ENCODE measurements at regions not wholly inside any gene's neighbourhood (a gene's known extent, or its start where the extent isn't known, plus 50 kb on each side); places are given as distances from the start of the nearest gene placed in this dataset.
A peak's percentile ranks its signal among the peaks of the same experiment; 100 is the strongest.
"Not testable (repeated sequence)": the region's sequence is repeated elsewhere in the genome, so short reads cannot be mapped to it uniquely, and the experiment has no call there.

DNA sequence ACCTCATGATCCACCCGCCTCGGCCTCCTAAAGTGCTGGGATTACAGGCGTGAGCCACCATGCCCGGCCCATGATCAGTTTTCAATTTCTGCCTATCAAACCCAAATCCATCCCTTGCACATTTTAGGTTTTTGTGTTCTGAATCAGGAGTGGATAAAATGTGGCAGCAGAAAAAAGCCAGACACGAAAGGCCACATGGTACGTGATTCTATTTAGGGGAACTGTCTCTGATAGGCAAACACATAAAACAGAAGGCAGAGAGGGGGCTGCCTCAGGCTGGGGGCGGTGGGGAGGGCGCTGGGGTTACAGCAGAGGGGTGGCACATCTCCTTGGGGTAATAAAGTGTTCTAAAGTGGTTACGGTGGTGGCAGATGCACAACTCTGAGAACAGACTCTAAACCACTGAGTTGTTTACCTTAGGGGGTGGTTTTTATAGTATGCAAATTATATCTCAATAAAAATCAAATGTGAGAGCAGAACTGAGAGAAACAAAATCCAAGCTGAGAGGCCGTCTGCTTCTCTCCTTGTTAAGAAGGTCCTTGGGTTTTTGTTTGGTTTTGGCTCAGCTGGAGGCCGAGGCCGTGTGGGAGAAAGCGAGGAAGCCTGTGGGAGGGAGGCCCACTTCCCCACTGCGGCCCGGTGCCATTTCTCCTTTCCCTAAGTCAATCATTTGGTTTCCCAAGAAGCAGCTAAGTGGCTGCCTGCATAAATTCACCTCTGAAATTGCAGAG lies 78.0 kb downstream of the SOWAHC start:
- DNase-seq: no peak

DNA sequence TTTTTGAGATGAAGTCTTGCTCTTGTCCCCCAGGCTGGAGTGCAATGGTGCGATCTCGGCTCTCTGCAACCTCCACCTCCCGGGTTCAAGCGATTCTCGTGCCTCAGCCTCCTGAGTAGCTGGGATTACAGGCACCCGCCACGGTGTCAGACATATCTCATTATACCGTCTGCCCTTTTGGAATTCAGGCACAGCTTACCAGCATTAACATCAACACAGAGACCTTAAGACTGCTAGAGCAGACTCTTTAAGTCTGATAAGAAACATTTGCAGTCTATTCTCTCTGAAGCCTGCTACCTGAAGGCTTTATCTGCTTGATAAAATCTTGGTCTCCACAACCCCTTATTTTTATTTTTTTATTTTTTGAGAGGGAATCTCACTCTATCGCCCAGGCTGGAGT lies 78.7 kb downstream of the SOWAHC start:
- not testable (repeated sequence) for DNase-seq

DNA sequence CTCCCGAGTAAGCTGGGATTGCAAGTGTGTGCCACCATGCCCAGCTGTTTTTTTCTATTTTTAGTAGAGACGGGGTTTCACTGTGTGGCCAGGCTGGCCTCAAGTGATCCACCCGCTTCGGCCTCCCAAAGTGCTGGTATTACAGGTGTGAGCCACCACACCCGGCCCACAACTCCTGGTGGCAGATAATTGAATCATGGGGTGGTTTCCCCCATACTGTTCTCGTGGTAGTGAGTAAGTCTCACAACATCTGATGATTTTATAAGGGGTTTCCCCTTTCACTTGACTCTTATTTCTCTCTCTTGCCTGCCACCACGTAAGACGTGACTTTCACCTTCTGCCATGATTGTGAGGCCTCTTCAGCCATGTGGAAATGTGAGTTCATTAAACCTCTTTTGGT lies 79.1 kb downstream of the SOWAHC start:
- DNase-seq: not testable (repeated sequence)

DNA sequence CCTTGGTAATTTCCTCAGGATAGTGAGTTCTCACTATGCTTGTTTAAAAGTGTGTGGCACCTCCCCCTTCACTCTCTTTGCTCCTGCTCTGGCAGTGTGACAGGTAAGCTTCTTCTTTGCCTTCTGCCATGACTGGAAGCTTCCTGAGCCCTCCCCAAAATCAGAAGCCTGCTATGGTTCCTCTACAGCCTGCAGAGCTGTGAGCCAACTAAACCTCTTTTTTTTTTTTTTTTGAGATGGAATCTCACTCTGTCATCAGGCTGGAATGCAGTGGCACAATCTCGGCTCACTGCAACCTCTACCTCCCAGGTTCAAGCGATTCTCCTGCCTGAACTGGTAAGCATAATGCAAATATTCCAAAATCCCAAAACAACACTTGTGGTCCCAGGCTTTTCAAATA lies 80.0 kb downstream of the SOWAHC start:
- peak; percentile 45 for DNase-seq

DNA sequence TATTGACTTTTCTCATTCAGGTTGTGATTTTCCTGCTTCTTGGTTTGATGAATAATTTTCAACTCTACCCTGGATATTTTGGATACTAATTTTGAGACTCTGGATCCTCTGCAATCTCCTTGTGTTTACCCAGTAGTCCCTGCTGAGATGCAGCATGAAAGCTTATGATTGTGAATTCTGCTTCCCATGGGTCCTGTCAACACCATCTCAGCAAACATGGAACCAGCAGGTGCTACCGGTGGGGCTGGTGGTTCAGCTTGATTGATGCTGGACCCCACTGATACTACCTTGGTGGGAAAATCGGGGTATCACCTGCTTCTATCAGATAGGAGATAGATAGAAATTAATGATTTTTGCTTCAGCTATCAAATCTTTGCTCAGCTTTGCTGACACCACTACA lies 81.1 kb downstream of the SOWAHC start:
- no peak for DNase-seq

DNA sequence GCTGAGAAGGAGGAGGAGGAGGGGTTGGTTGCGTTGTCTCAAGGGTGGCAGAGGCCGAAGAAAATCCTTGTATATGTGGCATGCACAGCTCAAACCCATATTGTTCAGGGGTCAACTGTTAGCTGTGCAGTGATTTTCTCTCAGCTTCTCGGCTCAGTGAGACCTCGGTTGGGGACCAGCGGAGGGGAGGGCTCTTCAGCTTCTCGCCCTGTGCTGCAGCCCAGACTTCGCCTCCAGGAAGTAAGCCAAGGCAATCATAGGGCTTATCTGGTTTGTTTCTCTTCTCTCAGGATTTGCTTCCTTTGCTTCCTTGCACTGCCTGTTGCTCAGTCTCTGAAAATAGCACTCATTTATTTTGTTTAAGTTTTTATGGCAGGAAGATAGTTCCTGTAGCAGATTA lies 85.5 kb downstream of the SOWAHC start:
- DNase-seq: no peak

DNA sequence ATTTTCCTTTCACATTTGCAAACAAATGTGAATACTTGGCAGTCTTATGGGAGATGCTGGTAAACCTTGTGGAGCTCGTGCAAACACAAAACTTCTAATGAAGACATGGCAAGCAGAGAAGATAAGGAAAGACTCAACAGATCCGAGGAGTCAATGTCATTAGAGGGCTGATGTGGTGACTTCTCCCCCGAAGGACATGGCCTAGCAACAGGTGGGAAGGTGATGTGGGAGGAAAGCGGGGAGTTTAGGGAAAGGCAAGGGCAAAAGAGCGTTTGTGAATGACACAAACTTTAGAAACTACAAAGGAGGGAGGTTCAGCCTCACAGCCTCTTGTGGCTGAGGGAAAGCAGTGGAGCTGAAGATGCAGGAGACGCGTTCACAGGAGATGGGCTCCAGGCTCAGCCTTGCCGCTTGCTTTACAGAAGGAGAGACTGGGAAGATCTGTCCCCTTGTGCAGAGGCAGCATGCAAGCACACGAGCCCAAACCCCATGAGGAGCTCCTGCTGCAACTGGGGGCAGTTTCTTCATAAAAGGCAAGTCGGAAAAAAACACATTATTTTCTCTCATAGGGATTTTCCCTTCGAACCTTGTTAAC lies 86.6 kb downstream of the SOWAHC start:
- no peak for DNase-seq

DNA sequence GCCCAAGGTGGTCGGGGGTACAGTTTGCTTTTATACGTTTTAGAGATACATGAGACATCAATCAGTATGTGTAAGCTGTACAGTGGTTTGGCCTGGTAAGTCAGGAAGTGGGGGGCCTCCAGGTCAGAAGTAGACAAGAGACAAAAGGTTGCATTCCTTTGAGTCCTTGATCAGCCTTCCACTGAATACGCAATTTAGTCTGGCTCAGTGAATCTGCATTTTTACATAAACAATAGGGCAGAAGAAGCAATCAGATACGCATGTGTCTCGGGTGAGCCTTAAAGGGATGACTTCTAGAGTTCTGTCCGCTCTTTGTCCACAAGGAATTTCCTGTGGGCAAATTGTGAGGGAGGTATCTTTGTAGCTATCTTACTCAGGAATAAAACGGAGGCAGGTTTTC lies 87.2 kb downstream of the SOWAHC start:
- no peak for DNase-seq

DNA sequence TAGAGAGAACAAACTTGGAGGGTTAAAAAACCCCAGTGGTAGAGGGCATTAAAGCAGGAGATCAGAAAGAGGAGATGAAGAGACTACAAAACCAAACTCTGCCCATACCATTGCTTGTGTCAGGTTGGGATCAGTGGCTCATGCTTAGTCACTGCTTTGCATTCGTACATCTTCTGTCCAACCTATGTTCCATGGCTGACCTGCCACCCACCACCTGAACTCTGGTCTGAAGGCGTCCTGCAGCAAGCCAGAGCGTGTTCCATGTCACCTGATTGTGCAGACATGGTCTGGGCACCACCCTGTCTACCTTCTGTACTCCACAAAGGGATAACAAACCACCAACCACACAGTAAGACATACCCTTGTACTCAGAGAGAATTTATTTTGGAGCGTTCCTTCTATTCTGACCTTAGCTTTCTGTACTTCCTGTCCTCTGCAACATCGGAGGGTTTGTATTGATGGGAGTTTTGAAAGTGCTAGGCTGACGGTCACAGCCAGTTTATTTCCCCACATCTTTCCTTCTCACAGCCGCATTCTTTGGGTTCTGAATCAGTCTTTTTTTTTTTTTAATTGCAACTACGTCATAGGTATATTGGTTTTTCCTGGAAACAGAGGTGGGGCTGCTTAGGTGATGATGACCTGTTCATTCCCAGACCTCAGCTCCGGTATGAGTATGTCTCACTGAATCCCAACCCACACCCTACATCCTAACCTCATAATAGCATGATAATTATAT lies 88.3 kb downstream of the SOWAHC start:
- peak; percentile 82 for DNase-seq

DNA sequence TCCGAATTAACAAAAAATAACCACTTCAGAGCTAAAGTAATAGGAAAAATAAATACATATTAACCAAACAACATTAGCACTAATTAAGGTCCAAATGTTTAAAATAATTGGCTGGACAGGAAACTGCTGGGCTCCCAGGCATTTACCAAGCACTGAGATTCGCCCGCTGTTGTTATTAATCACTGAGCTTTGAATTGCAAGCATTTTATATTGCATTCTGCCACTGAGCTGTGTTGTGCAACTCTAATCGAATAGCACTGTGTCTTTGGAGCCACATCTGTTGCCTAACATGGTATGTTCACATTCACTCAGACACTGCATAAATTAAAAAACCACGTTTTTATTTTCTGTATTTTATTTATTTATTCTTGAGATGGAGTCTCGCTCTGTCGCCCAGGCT lies 88.9 kb downstream of the SOWAHC start:
- peak; percentile 72 for DNase-seq

DNA sequence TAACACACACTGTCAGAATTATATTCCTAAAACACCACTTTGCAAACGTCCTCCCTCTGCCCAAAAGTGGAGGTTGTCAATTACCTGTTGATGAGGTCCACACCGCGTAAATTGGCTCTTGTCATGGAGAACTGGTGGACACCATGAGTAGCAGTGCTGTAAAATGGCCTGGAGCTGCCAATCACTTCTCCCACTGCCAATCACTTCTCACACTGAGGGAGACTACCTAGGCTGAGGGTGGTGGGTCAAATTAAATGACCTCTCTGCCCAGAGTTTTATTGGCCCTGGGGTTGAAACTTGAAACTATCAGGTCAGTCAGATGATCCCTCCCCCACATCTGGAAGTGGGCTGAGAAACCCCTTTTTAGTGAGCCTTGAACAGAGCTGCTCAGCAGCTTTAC lies 89.6 kb downstream of the SOWAHC start:
- no peak for DNase-seq

DNA sequence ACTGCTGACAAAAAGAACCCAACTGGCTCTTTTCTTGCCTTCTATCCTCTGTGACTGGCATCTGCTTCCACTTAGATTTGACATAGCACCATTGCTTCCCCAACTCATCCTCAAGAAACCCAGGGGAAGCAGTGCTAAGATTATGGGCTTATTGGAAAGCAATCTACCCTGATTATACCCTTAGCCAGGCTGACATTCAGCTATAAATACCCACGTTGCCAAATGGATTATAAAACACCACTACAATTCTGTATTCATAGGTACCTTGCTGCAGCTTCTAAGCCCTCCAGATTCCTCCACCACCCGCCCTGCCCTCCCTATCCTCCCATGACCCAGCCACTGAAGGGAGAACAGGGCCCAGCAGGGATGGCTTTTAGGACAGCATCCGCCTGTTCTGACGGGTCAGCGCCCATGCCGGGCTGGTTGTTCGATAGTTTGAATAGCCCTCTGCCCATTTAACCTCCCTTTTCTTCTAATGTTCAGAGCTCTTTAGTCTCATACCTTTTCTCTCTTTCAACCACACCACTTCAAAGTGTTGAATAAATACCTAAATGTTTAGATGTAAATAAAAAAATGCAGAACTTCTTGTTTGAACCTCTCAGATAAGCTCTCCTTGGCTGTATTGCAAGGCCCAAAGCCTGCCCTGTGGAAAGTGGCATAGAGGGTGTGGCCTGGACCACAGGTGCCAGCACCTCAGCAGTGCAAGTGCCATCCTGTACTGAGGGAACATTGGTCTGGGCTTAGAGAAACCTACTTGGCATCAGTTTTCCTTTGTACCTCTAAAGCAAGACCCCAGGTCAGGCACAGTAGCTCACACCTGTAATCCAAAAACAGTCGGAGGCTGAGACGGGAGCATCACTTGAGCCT lies 86.6 kb upstream of the RGPD5 start:
- no peak for DNase-seq

DNA sequence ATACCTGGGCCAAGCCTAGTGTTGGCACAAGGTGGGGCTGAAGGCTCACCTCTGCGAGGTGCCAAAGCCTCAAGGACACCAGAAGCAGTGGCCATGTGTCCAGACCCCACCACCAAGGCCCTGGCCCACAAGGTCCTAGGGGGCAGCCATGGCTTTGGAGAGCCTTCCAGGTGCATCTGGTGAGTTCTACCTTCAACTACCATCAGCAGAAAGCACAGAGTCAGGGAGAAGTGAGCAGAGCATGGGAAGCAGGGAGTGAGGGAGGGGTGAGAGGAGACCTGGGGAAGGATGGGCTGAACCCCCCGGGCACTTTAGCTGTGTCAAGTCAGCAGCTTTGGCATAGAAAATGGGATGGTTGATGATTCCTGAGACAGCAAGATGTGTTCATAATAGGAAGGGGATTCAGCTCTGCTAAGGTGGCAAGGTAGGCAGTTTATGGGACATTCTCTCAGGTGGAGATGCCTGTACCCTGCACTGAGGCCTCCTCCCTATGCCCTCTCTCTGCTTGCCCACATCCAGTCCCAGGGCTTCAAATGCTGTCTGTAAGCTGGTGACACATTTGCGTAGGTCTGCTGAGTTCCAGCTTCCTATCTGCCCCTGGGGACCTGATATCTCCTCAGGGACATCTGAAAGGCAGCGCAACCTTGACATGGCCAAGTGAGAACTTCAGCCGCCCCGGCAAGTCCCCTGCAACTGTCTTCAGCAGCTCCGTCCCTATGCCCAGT lies 83.4 kb upstream of the RGPD5 start:
- no peak for DNase-seq

DNA sequence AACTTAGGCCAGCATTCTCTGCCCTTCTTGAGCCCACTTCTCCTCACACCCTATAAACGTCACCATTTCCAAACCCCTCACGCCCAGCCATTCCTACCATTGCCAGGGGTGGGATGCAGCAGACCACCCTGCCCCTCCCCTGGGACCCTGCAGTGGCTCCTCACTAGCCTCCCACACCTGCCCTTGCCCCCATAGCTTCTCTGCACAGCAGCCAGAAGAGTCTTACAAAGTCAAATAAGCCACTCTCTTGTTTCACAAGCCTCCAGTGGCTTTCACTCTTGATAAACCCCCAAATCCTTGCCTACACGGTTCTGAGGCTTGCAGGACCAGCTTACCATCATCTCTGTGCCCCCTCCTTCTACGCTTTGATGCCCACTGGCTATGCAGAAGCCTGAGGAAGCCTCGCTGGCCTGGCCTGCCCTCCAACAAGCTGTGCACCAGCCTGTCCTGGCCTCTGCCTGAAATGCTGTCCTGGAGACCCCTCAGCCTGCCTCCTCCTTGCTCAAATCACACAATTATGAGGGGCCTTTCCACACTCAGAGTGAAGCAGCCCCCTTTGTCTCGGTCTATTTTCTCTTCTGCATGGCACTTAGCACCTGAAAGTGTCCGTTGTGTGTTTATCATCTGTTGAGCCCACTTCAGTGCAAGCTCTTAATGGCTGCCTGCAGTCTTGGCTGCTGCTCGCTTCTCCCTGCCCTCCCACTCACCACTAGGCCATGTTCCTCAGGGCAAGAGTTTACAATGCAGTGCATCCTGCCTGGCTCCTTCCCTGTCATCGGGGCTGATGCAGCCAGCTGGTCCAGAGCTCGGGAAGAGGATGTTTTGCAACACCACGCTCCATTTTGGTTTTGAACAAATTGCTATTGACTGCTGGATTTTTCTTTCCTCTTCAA lies 82.6 kb upstream of the RGPD5 start:
- no peak for DNase-seq

DNA sequence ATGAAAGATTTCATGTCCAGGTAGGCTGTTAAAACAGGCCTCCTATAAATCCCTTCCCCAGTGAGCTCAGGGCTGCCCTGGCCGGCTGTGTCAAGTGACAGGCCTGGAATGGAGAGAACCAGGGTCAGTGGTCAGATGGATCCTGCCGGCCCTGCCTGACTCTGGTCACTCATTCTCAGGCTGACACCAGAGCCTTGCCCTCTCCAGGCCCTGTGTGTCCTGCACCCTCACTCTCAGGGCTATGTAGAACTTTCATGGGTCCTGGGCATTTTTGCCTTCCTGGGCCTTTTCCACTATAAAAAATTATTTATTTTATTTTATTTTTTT lies 82.0 kb upstream of the RGPD5 start:
- DNase-seq: no peak

DNA sequence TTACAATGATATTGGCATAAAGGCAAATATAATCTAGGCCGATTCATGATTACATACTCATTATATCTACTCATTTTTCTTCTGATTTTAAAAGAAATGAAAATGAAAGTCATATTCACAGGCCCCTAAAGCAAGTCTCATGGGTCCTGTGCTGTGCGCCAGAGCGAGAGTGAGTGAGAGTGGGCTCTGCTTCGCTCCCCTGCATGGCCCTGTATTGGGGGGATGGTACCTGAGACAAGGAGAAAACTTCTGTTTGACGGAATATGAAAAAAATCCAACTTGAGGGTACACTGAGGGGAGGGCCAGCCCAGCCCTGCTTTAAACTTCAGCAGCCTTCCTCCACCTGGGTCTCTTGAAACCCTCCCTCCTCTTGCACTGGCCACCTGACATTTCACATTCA lies 81.4 kb upstream of the RGPD5 start:
- no peak for DNase-seq

DNA sequence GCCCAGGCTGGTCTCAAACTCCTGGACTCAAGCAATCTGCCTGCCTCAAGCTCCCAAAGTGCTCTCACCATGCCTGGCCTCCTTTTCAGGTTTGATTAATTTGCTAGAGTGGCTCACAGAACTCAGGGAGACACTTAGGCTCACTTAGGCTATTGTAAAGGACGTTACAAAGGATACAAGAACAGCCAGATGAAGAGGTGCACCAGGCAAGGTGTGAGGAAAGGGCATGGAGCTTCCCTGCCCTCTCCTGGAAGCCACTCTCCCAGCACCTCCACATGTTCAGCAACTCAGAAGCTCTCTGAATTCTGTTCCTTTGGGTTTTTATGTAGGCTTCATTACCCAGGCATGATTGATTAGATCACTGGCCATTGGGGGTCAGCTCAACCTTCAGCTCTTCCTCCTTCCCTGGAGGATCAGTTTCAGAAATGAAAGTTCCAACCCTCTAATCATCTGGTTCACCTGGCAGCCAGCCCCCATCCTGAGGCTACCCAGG lies 78.7 kb upstream of the RGPD5 start:
- DNase-seq: no peak

DNA sequence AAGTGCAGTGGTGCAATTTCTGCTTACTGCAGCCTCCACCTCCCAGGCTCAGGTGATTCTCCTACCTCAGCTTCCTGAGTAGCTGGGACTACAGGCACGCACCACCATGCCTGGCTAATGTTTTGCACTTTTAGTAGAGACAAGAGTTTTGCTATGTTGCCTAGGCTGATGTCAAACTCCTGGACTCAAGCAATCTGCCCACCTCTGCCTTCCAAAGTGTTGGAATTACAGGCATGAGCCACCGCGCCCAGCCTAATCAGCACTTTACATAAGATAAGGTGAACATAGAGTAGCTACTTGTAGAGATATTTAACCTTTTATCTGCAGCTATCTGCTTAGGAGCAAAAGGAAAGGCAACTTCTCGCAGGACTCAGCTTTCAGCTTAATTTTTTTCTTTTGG lies 77.5 kb upstream of the RGPD5 start:
- not testable (repeated sequence) for DNase-seq

DNA sequence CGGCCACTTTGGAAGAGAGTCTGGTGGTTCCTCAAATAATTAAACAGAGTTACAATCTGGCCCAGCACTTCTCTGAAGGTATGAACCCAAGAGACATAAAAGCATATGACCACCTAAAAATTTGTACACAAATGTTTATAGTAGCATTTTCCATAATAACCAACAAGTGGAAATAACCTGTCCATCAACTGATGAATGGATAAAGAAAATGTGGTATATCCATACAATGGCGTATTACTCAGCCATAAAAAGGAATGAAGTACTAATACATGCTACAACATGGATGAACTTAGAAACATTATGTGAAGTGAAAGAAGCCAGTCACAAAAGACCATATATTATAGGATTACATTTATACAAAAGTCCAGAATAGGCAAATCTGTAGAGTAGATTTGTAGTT lies 76.0 kb upstream of the RGPD5 start:
- DNase-seq: no peak

DNA sequence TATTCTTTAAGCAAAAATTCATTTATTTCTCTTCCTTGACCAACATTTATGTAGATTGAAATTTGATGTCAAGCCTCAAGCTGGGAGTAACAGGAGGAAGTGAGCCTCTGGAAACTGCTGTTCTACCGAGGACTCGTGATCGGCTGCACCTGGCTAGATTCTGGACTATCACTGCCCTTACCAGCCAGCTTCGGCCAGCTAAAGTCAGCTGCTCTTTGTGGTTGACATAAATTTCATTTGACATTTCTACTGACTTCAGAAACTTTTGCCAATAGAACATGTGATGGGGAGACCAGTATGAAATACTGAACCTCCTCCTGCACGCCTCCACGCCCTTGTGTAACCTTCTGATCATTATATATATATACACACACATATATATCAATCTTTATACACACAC lies 74.2 kb upstream of the RGPD5 start:
- no peak for DNase-seq

DNA sequence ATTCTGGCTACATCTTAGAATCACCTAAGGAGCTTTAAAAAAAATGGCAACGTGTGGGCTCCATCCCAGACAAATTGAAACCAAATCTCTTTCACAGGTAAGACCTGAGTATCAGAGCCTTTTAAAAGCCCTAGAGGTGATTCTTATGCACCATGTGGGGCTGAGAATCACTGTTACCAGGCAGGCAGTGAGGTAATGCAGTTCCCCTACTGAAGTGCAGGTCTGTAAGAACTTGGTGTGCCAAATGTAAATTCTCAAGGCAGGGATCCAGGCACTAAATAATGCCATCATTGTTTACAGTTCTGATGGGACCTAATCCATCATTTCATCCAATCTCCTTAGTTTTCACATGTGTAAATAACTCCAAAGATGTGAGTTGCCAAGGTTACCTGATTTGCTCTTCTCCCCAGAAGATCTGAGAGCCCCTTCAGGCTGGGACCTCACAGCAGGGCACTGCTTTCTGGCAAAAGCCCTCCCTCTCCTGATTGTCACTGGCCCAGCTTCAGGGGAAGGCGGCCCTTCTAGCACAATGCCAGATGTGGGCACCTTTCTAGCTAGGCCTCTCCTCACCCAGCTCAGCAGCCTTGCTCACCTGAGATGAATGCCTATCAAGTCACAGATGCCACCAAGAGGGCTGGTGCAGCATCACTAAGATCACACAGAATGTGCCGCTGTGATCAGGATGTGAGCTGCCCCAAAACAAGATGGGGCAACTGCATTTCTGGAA lies 73.6 kb upstream of the RGPD5 start:
- no peak for DNase-seq

All from EL (cell line).